HG02588 (cell line): ENCODE measurements at regions not wholly inside any gene's neighbourhood (a gene's known extent, or its start where the extent isn't known, plus 50 kb on each side); places are given as distances from the start of the nearest gene placed in this dataset.
"Not testable (repeated sequence)": the region's sequence is repeated elsewhere in the genome, so short reads cannot be mapped to it uniquely, and the experiment has no call there.

ENCODE experiments used
- ATAC-seq: cut with Tn5 transposase; IDR thresholded peaks from one replicate; pipeline ENCODE4 v1.9.1; 2021; ENCODE audit warnings: mild to moderate bottlenecking, moderate library complexity; ENCODE audit not compliant: unreplicated experiment

DNA sequence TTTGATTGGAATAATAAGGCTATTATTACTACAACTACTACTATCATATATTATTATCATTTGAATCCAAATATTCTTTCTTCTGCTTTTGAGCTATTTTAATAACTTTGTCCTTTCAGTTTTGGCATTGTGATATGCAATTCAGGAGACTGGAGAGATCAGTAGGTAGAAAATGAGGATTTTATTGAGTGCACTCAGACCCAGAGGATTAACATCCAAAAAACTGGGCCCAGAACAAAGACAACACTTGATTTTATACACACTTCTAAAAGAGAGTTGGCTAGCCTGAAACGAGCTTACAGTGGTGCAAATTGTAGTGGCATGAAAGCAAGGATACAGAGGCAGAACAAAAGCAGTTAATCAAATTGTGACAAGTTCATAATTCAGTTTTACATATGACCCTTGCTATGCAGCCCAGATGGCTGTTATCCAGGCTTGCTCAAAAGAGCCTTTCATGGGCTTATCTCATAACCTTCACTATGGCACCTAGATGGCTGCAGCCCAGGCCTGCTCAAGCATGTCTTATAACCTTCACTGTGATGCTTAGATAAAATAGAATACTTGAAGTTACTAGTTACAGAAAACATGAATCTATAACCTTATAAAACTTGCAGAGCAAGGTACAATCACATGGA, 796.3 kb upstream of the RAG2 start:
- ATAC-seq = no peak

DNA sequence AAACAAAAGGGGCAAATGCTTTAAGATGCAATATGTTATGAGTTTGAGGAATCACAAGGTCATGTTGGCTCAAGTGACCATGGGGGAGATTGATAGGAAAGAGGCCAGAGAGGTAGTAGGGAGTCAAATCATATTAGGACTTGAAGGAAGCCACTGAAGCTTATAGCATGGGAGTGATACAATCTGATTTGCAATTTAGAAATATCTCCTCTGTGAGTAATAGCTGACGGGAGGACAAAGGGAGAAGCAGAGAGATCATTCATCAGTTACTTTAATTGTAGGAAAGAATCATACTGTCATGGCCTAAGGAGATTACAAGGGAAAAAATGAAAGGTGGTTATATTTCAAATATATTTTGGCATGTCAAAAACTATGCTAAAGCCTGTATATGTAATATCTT, 793.6 kb upstream of the RAG2 start:
- ATAC-seq = no peak

GRCh38 chr11:37390576-37391083, 792.6 kb upstream of the RAG2 start:
- no peak for ATAC-seq

DNA sequence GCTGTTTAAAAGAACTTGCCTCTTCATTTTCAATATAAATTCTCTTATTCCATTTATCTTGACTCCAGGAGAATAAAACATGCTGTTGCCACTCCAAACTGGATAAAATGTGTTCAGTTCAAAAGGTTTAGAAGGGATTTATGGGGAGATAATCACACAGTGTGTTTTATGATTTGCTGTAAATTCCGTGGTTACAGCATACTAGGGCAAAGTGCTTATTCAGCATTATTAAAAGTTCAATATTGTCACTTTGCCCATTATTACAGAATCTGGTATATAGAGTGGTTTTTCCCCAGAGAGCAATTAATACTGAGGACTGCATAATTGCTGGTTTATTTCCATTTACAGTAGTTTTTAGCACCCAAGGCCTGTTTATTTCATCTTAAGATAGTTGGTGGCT, 780.9 kb upstream of the RAG2 start:
- ATAC-seq = no peak

DNA sequence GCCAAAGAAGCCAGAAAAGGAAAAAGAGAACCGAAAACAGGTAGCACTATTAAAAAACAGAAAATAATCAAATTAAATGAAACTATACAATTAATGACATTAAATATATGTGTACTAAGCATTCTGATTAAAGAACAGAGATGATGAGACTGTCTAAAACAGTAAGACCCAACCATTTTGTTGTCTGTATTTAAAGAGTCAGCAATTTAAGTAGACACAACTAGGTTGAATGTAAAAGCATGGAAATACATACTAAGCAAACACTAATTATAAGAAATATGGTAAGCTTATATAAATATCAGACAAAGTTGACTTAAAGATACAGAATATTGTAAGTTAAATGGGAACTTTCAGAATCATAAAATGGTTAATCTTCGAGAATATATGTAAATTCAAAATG, 774.6 kb upstream of the RAG2 start:
- ATAC-seq = no peak

GRCh38 chr11:37371346-37371970, 773.4 kb upstream of the RAG2 start:
- ATAC-seq = no peak

DNA sequence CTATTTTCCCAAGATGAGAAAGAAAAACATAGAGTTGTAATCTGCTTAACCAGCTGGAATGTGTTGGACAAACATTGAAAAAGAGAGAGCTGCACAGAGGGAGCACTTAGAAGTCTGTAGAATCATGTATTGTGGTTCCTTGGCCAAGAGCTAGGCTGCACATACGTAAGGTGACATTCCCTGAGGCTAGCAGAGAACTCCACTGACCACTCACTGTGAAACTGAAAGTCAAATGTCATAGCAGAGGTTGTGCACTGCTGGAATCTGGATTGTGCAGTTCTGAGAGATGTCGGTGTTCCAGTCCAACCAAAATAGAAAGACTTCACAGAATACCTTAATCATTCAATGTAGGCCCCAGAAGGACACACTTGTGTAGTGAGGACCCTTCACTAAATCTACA, 772.8 kb upstream of the RAG2 start:
- ATAC-seq = no peak

DNA sequence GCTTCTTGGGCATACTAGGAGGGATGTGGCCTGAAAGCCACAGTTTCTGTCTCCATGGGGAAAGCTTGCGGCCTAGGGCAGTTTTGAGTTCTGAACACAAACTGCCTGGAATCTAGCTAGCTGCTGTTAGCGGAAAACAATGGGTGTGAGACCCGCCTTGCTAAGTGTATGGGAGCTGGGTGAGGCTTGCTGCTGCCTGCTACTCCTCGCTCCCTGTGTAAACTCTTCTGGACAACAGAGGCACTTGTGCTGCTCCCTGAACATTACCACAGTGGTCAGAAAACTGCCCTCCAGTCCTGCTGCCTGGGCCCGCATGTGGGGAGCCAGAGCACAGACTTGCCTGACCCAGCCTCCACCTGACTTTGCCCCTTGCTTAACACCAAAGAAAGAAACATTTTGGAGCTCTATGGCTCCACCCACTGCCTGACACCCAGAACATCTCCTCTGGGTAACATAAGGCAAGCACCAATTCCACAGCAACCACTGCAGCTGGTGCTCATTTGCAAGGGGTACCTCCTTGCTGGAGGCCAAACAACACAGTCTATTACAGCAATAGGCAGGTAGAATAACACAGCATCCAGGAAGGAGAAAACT, 766.3 kb upstream of the RAG2 start:
- no peak for ATAC-seq

DNA sequence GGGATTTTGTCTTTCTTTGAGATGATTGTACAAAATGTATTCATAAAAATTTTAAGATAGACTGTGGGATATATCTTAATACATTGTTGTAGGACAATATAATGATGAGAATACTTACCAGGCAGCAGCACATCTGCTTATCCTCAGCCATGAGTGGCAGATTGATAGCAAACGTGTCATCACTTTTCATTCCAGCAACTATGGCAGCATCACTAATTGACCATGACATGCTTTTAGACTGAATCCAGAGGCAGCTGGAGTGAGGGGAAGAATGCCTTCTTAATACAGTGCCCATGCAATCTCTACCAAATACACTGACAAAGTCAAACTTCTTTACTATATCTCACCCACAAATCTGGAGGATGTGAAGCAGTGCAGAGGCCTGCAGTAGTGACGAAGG, 755.2 kb upstream of the RAG2 start:
- ATAC-seq = no peak

- no peak for ATAC-seq
Measured at GRCh38 chr11:37352485-37352884, 754.4 kb upstream of the RAG2 start.

DNA sequence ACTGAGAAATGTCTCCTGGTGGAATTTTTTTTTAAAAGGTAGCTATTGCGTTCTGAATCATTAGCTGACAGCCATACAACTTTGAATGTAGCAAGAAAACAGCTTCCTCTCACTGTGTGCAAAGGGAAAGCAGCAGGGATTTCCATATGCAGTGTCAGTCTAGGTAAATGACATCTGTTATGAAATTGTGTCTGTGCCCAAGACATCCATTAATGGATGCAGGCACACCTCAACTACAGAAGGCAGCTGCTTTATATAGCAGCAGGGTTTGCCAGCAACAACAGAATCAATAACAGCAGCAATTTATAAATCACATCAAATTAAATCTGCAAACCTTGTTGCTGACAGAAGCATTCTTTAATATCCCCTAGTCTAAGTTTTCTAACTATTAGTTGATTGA, 745.3 kb upstream of the RAG2 start:
- no peak for ATAC-seq

DNA sequence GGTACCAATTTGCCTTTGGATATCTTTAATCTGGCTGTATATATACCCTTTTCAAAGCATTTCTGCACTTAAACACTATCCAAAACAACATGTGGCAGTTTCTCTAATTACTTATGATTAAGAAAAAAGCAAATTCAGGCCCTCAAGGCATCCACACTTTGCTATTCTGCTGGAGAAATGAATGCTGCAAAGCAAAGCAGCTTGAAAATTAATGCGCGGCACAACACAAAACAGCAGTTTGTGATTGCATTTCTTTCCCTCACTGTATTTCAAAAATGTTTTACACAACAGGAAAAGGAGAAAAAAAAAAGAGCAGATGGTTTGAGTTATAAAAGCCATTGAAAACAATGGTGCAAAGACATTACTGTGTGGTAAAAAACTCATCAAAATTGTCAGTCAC, 738.4 kb upstream of the RAG2 start:
- ATAC-seq = no peak

DNA sequence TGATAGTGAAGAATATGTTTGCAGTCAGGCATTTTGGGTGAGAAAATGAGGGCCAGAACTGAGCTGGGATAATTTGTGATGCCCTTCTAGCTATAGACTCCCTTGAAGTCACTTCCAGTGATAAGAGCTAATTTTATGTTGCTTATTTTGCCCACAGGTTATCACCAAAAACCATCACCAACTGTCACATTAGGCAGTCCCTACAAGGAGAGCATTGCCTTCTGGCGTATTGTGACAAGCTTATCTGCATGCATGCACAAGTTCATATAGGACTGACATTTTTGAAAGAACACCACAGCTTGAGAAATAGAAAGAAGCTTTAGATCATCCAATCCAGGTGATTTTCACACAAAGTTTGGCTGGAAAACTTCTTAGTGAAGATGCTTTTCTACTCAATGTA, 735.3 kb upstream of the RAG2 start:
- no peak for ATAC-seq

DNA sequence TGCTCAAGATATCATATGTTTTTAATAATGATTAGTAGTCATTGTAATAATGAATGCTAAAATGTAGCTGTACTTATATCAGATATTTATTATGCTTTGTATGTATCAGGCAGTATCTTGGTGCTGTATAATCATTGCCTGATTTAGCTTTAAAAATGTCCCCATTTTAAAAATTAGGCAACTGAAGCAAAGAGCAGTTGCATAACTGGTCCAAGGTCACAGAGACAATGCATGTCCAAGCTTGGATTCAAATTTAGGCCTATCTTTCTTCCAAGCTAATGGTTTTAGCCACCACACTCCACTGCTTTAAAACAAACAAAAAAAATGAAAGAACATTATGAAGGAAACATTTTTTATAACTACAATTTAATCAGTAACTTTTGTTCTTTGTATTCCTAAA, 725.8 kb upstream of the RAG2 start:
- no peak for ATAC-seq

- no peak for ATAC-seq
Measured at GRCh38 chr11:37322333-37323194, 724.5 kb upstream of the RAG2 start.

GRCh38 chr11:37320921-37321320, 722.9 kb upstream of the RAG2 start:
- ATAC-seq = no peak

GRCh38 chr11:37317803-37318202, 719.8 kb upstream of the RAG2 start:
- no peak for ATAC-seq

DNA sequence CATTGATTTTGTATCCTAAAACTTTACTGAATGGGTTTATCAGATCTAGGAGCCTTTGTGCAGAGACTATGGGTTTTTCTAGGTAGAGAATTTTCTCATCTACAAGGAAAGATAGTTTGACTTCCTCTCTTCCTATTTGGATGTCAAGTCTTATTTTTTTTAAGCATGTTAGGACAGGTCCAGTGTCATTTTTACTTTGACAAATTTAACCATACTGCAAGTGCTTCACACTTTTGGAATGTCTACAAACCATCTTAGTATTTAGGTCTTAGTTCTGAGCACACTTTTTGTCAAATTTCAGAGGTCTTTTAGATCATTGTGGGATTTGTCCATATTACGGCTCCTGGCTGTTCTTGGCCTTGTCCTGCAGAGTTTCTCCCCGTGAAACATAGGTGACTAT, 715.2 kb upstream of the RAG2 start:
- no peak for ATAC-seq

- ATAC-seq = no peak
Measured at GRCh38 chr11:37306563-37306962, 708.5 kb upstream of the RAG2 start.

DNA sequence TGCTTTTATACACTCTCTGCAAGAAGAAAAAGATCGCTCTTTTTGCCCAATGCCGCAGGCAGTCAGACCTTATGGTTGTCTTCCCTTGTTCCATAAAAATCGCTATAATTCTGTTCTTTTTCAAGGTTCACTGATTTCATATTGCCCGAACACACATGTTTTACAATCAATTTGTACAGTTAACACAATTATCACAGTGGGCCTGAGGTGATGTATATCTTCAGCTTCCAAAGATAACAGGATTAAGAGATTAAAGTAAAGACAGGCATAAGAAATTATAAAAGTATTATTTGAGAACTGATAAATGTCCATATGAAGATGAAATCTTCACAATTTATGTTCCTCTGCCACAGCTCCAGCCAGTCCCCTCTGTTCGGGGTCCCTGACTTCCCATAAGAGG, 703.4 kb upstream of the RAG2 start:
- not testable (repeated sequence) for ATAC-seq

- ATAC-seq = no peak
Measured at GRCh38 chr11:37298173-37298572, 700.1 kb upstream of the RAG2 start.

DNA sequence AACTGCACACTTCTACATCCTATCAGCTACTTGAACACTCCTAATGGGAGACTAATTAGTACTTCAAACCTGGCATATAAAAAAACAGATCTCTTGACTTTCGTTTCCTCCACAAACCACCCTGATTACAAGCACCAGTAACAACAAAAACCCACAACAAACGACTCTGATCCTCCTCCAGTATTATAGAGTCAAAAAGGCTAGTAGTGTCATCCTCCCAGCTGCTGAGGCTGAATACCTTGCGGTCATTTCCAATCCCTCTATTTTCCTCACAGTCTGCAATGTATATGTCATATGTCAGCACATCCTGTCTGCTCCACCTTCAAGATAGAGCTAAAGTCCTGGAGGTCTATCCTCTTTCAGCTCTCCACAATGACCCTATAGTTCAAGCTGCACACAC, 688.9 kb upstream of the RAG2 start:
- no peak for ATAC-seq
